IMR-90 (cell line): ENCODE measurements at regions not wholly inside any gene's neighbourhood (a gene's known extent, or its start where the extent isn't known, plus 50 kb on each side); places are given as distances from the start of the nearest gene placed in this dataset.

ENCODE experiments used
- TF ChIP-seq, protein P1 (sequence below): fragments of 150-350 bp; IDR thresholded peaks from 2 replicates; pipeline ENCODE4 v1.6.1; 2017; ENCODE audit warnings: mild to moderate bottlenecking, antibody characterized with exemption, low read length, low read depth
- TF ChIP-seq, protein P2 (sequence below): conservative IDR thresholded peaks from 2 replicates; pipeline ENCODE4 v1.5.1; 2012; ENCODE audit warnings: mild to moderate bottlenecking, low read depth, low read length, improper control_type of control experiment

- TF ChIP-seq, protein P1, sequence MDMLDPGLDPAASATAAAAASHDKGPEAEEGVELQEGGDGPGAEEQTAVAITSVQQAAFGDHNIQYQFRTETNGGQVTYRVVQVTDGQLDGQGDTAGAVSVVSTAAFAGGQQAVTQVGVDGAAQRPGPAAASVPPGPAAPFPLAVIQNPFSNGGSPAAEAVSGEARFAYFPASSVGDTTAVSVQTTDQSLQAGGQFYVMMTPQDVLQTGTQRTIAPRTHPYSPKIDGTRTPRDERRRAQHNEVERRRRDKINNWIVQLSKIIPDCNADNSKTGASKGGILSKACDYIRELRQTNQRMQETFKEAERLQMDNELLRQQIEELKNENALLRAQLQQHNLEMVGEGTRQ: no peak
- TF ChIP-seq, protein P2, sequence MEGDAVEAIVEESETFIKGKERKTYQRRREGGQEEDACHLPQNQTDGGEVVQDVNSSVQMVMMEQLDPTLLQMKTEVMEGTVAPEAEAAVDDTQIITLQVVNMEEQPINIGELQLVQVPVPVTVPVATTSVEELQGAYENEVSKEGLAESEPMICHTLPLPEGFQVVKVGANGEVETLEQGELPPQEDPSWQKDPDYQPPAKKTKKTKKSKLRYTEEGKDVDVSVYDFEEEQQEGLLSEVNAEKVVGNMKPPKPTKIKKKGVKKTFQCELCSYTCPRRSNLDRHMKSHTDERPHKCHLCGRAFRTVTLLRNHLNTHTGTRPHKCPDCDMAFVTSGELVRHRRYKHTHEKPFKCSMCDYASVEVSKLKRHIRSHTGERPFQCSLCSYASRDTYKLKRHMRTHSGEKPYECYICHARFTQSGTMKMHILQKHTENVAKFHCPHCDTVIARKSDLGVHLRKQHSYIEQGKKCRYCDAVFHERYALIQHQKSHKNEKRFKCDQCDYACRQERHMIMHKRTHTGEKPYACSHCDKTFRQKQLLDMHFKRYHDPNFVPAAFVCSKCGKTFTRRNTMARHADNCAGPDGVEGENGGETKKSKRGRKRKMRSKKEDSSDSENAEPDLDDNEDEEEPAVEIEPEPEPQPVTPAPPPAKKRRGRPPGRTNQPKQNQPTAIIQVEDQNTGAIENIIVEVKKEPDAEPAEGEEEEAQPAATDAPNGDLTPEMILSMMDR: no peak
Measured at GRCh38 chr4:22072726-22073125, 124.2 kb upstream of the KCNIP4 start.
